Body of pancreas (tissue), 4 donors: ENCODE measurements at regions not wholly inside any gene's neighbourhood (a gene's known extent, or its start where the extent isn't known, plus 50 kb on each side); places are given as distances from the start of the nearest gene placed in this dataset.

ENCODE experiments used
- ATAC-seq: fragments of 150-250 bp; one replicate; pipeline ENCODE4 v1.9.1; 2016
- DNase-seq, 4 donors: peaks; one replicate each; pipeline ENCODE4 v3.0.0-alpha.2; 2019
- H3K27ac ChIP-seq, 4 donors: fragments of 200-600 bp; sonication (generic); 1 replicate in 3 of 4; 2 replicates in 1 of 4; pipeline versions ENCODE4 v1.5.1 to v1.6.1; 2016 to 2019; ENCODE audit warnings: mild to moderate bottlenecking in 1 of 4, mixed read lengths in 1 of 4, moderate library complexity in 1 of 4
- H3K27me3 ChIP-seq, 2 donors: fragments of 200-600 bp; sonication (generic); one replicate each; pipeline ENCODE4 v1.6.0; 2016; ENCODE audit warnings: mild to moderate bottlenecking in 1 of 2
- H3K36me3 ChIP-seq, 2 donors: fragments of 200-600 bp; sonication (generic); replicated peaks in 1 of 2; 2 replicates each; pipeline ENCODE4 v1.5.1; 2016; ENCODE audit warnings: low read depth in 2 of 2; ENCODE audit not compliant: insufficient read depth in 1 of 2
- H3K4me1 ChIP-seq: fragments of 200-600 bp; sonication (generic); one replicate; pipeline ENCODE4 v1.6.0; 2016
- H3K4me3 ChIP-seq, 2 donors: fragments of 200-600 bp; sonication (generic); 1 replicate in 1 of 2; 2 replicates in 1 of 2; pipeline ENCODE4 v1.5.1; 2016 to 2019
- H3K9me3 ChIP-seq, 3 donors: fragments of 200-600 bp; sonication (generic); 1 replicate in 2 of 3; 2 replicates in 1 of 3; pipeline ENCODE4 v1.5.1; 2016
- CTCF ChIP-seq, 7 experiments: fragments of 450-650 bp in 4 of 7; fragments of 200-600 bp in 3 of 7; sonication (generic) in 3 of 7; IDR thresholded peaks; one replicate each; pipeline ENCODE4 v1.5.1; 2016 to 2019; ENCODE audit warnings: antibody characterized with exemption in 7 of 7
- POLR2A ChIP-seq, 3 donors: fragments of 450-650 bp; IDR thresholded peaks; one replicate each; pipeline ENCODE4 v1.6.1; 2016; ENCODE audit warnings: antibody characterized with exemption in 3 of 3, mild to moderate bottlenecking in 2 of 3
- WGBS, 2 donors: methylation state at CpG; one replicate each; pipeline ENCODE4 v1.1.5; 2017; 5-methylcytosine and 5-hydroxymethylcytosine counted together
- intact Hi-C: fragments of 100-400 bp; cut with DNase I; formaldehyde crosslinking; loops from one replicate; pipeline ENCODE4 v1.15.1; 2023

- Histone ChIP-seq H3K36me3 (no peaks in the 10 kb centered on the region), H3K27ac (no peak overlapping the region), H3K4me1 (no peaks in the 10 kb centered on the region), H3K9me3 (no peaks in the 10 kb centered on the region), H3K4me3 (no peak overlapping the region), H3K27me3 (no peaks in the 10 kb centered on the region)
- DNase-seq (no peak), ATAC-seq (no peak)
- TF ChIP-seq CTCF (IDR thresholded peaks at IDR 0.05) (no peak), POLR2A (IDR thresholded peaks at IDR 0.05) (no peak)
- intact Hi-C loops = no loop called here
- 92 to 93% methylated on average over 2 of the region's 2 CpGs for WGBS, 2 donors
Measured at GRCh38 chr15:100810831-100811230, 68.8 kb upstream of the ALDH1A3 start.

GRCh38 chr15:100812802-100813201 is 66.8 kb upstream of the ALDH1A3 start:
- TF ChIP-seq CTCF (IDR thresholded peaks at IDR 0.05) (no peak), POLR2A (IDR thresholded peaks at IDR 0.05) (no peak)
- intact Hi-C loops = no loop called here
- Histone ChIP-seq H3K4me1 (no peaks in the 10 kb centered on the region), H3K9me3 (no peaks in the 10 kb centered on the region), H3K4me3 (no peak overlapping the region), H3K27me3 (no peaks in the 10 kb centered on the region), H3K27ac (no peak overlapping the region), H3K36me3 (no peaks in the 10 kb centered on the region)
- WGBS, 2 donors = 65 to 84% methylated on average over 2 of the region's 2 CpGs
- DNase-seq = no peak
- ATAC-seq = no peak

- ATAC-seq (no peak), DNase-seq (peak in 1 of 4 donors; percentile 8)
- Histone ChIP-seq H3K4me3 (no peak overlapping the region), H3K27me3 (no peaks in the 10 kb centered on the region), H3K27ac (no peak overlapping the region), H3K9me3 (no peaks in the 10 kb centered on the region), H3K36me3 (no peaks in the 10 kb centered on the region), H3K4me1 (no peaks in the 10 kb centered on the region)
- TF ChIP-seq POLR2A (IDR thresholded peaks at IDR 0.05) (no peak), CTCF (IDR thresholded peaks at IDR 0.05) (no peak)
- 45 to 53% methylated on average over 3 of the region's 3 CpGs for WGBS, 2 donors
- intact Hi-C loops = no loop called here
Measured at GRCh38 chr15:100818927-100819326, 60.7 kb upstream of the ALDH1A3 start.

GRCh38 chr15:100820528-100820927 is 59.1 kb upstream of the ALDH1A3 start:
- H3K4me3 ChIP-seq = no peak overlapping the region
- H3K27ac ChIP-seq = no peak overlapping the region
- ATAC-seq = no peak
- no peaks in the 10 kb centered on the region for H3K27me3 ChIP-seq
- no peak for TF ChIP-seq CTCF (IDR thresholded peaks at IDR 0.05)
- no peak for TF ChIP-seq POLR2A (IDR thresholded peaks at IDR 0.05)
- H3K9me3 ChIP-seq = no peaks in the 10 kb centered on the region
- H3K36me3 ChIP-seq = no peaks in the 10 kb centered on the region
- 45 to 52% methylated on average over 4 of the region's 4 CpGs for WGBS, 2 donors
- DNase-seq = no peak
- H3K4me1 ChIP-seq = no peaks in the 10 kb centered on the region
- intact Hi-C loops = no loop called here

GRCh38 chr15:100821327-100821726 is 58.3 kb upstream of the ALDH1A3 start:
- DNase-seq (no peak), ATAC-seq (no peak)
- Histone ChIP-seq H3K27me3 (no peaks in the 10 kb centered on the region), H3K36me3 (no peaks in the 10 kb centered on the region), H3K27ac (no peak overlapping the region), H3K4me3 (no peak overlapping the region), H3K9me3 (no peaks in the 10 kb centered on the region), H3K4me1 (no peaks in the 10 kb centered on the region)
- no peak for TF ChIP-seq CTCF (IDR thresholded peaks at IDR 0.05)
- no peak for TF ChIP-seq POLR2A (IDR thresholded peaks at IDR 0.05)
- intact Hi-C loops = no loop called here
